SK-N-SH treated with all-trans-retinoic acid at 6 μM for 48 hours (cell line): ENCODE measurements at regions not wholly inside any gene's neighbourhood (a gene's known extent, or its start where the extent isn't known, plus 50 kb on each side); places are given as distances from the start of the nearest gene placed in this dataset.

Experiments used
- ATAC-seq: fragments of 200-7000 bp; cut with Tn5 transposase; 3 replicates; pipeline ENCODE4 v1.9.1; 2020; ENCODE audit warnings: mild to moderate bottlenecking, moderate library complexity
- ARNTL ChIP-seq: fragments of 450-650 bp; formaldehyde crosslinking; IDR thresholded peaks from 2 replicates; pipeline ENCODE4 v1.5.0; 2020; ENCODE audit warnings: low read depth, mild to moderate bottlenecking, moderate library complexity, borderline replicate concordance
- BACH2 ChIP-seq: fragments of 250-450 bp; sonication (Bioruptor Pico); IDR thresholded peaks from 2 replicates; pipeline ENCODE4 v1.9.0; 2021; ENCODE audit warnings: mild to moderate bottlenecking, borderline replicate concordance
- CSDC2 ChIP-seq: fragments of 250-450 bp; sonication (Bioruptor Pico); IDR thresholded peaks from 2 replicates; pipeline ENCODE4 v1.5.0; 2020; ENCODE audit warnings: mild to moderate bottlenecking, moderate library complexity
- ESRRG ChIP-seq: fragments of 250-450 bp; sonication (Bioruptor Pico); IDR thresholded peaks from 2 replicates; pipeline ENCODE4 v1.6.1; 2021; ENCODE audit warnings: mild to moderate bottlenecking
- GLIS3 ChIP-seq: fragments of 250-450 bp; sonication (Bioruptor Pico); IDR thresholded peaks from 2 replicates; pipeline ENCODE4 v1.5.0; 2020; ENCODE audit warnings: mild to moderate bottlenecking, moderate library complexity
- ISL1 ChIP-seq: fragments of 250-450 bp; sonication (Bioruptor Pico); IDR thresholded peaks from 2 replicates; pipeline ENCODE4 v2.1.2; 2022; ENCODE audit warnings: mild to moderate bottlenecking, moderate library complexity
- OSR1 ChIP-seq: fragments of 250-450 bp; sonication (Bioruptor Pico); IDR thresholded peaks from 2 replicates; pipeline ENCODE4 v1.8.0; 2022; ENCODE audit warnings: moderate library complexity, mild to moderate bottlenecking, inconsistent platforms
- PPARA ChIP-seq: fragments of 250-450 bp; sonication (Bioruptor Pico); IDR thresholded peaks from 2 replicates; pipeline ENCODE4 v1.5.0; 2020; ENCODE audit warnings: mild to moderate bottlenecking, borderline replicate concordance
- RARB ChIP-seq: fragments of 250-450 bp; sonication (Bioruptor Pico); IDR thresholded peaks from 2 replicates; pipeline ENCODE4 v1.8.0; 2021; ENCODE audit warnings: mild to moderate bottlenecking, moderate library complexity
- SNAI2 ChIP-seq: fragments of 250-450 bp; sonication (Bioruptor Pico); IDR thresholded peaks from 2 replicates; pipeline ENCODE4 v1.5.0; 2020; ENCODE audit warnings: mild to moderate bottlenecking, moderate library complexity
- TOX ChIP-seq: fragments of 250-450 bp; sonication (Bioruptor Pico); IDR thresholded peaks from 2 replicates; pipeline ENCODE4 v1.8.0; 2021; ENCODE audit warnings: mild to moderate bottlenecking, moderate library complexity, borderline replicate concordance
- ZC3H10 ChIP-seq: fragments of 250-450 bp; sonication (Bioruptor Pico); IDR thresholded peaks from 2 replicates; pipeline ENCODE4 v1.5.1; 2021; ENCODE audit warnings: mild to moderate bottlenecking, moderate library complexity
- ZFP3 ChIP-seq: fragments of 250-450 bp; sonication (Bioruptor Pico); IDR thresholded peaks from 2 replicates; pipeline ENCODE4 v1.5.0; 2020; ENCODE audit warnings: mild to moderate bottlenecking, moderate library complexity
- ZFP30 ChIP-seq: fragments of 450-650 bp; formaldehyde crosslinking; IDR thresholded peaks from 2 replicates; pipeline ENCODE4 v1.5.0; 2022; ENCODE audit warnings: mild to moderate bottlenecking, moderate library complexity
- ZNF565 ChIP-seq: fragments of 450-650 bp; formaldehyde crosslinking; conservative IDR thresholded peaks from 2 replicates; pipeline ENCODE4 v1.5.0; 2020; ENCODE audit warnings: low read depth, mild to moderate bottlenecking, moderate library complexity
- ZNF70 ChIP-seq: fragments of 450-650 bp; formaldehyde crosslinking; IDR thresholded peaks from 2 replicates; pipeline ENCODE4 v1.5.0; 2020; ENCODE audit warnings: mild to moderate bottlenecking, moderate library complexity
- ZNF8 ChIP-seq: fragments of 450-650 bp; formaldehyde crosslinking; IDR thresholded peaks from 2 replicates; pipeline ENCODE4 v1.5.0; 2020; ENCODE audit warnings: mild to moderate bottlenecking, moderate library complexity
- TF ChIP-seq, protein P1 (sequence below): fragments of 250-450 bp; sonication (Bioruptor Pico); IDR thresholded peaks from 2 replicates; pipeline ENCODE4 v1.5.0; 2020; ENCODE audit warnings: mild to moderate bottlenecking, moderate library complexity
- TF ChIP-seq, protein P2 (sequence below): fragments of 250-450 bp; sonication (Bioruptor Pico); IDR thresholded peaks from 2 replicates; pipeline ENCODE4 v1.5.1; 2021; ENCODE audit warnings: mild to moderate bottlenecking, moderate library complexity
- TF ChIP-seq, protein P3 (sequence below): fragments of 250-450 bp; sonication (Bioruptor Pico); IDR thresholded peaks from 2 replicates; pipeline ENCODE4 v1.8.0; 2020; ENCODE audit warnings: mild to moderate bottlenecking, moderate library complexity, borderline replicate concordance
- TF ChIP-seq, protein P4 (sequence below): fragments of 250-450 bp; sonication (Bioruptor Pico); IDR thresholded peaks from 2 replicates; pipeline ENCODE4 v1.8.0; 2021; ENCODE audit warnings: low read depth, mild to moderate bottlenecking, moderate library complexity, borderline replicate concordance
- TF ChIP-seq, protein P5 (sequence below): fragments of 250-450 bp; sonication (Bioruptor Pico); IDR thresholded peaks from 2 replicates; pipeline ENCODE4 v1.5.1; 2020; ENCODE audit warnings: low read depth, mild to moderate bottlenecking, moderate library complexity

DNA sequence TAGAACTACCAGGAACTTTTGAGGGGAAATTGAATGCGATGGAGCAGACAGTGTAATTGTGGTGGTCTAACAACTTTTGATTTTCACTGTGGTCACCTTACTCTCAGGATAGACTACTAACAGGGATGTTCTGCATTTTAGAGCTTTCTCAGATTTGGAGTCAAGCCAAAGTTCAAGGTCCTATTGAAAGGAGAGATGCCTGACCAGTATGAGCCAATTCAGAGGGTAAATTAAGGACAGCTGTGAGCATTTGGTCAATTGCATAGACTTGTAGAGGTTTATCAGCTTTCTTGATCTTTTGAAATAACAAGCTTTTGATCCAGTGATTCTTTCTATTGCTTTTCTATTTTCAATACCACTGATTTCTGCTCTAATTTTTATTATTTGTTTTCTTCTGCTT lies 1095.7 kb upstream of the CNTNAP5 start (continued):
- TF ChIP-seq, protein P1, sequence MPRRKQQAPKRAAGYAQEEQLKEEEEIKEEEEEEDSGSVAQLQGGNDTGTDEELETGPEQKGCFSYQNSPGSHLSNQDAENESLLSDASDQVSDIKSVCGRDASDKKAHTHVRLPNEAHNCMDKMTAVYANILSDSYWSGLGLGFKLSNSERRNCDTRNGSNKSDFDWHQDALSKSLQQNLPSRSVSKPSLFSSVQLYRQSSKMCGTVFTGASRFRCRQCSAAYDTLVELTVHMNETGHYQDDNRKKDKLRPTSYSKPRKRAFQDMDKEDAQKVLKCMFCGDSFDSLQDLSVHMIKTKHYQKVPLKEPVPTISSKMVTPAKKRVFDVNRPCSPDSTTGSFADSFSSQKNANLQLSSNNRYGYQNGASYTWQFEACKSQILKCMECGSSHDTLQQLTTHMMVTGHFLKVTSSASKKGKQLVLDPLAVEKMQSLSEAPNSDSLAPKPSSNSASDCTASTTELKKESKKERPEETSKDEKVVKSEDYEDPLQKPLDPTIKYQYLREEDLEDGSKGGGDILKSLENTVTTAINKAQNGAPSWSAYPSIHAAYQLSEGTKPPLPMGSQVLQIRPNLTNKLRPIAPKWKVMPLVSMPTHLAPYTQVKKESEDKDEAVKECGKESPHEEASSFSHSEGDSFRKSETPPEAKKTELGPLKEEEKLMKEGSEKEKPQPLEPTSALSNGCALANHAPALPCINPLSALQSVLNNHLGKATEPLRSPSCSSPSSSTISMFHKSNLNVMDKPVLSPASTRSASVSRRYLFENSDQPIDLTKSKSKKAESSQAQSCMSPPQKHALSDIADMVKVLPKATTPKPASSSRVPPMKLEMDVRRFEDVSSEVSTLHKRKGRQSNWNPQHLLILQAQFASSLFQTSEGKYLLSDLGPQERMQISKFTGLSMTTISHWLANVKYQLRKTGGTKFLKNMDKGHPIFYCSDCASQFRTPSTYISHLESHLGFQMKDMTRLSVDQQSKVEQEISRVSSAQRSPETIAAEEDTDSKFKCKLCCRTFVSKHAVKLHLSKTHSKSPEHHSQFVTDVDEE = no peak
- TF ChIP-seq TOX (no peak), GLIS3 (CRISPR knock-in tag) (no peak), ZC3H10 (no peak), BACH2 (CRISPR knock-in tag) (no peak), ZNF8 (CRISPR knock-in tag) (no peak), RARB (CRISPR knock-in tag) (no peak)
- TF ChIP-seq, protein P2, sequence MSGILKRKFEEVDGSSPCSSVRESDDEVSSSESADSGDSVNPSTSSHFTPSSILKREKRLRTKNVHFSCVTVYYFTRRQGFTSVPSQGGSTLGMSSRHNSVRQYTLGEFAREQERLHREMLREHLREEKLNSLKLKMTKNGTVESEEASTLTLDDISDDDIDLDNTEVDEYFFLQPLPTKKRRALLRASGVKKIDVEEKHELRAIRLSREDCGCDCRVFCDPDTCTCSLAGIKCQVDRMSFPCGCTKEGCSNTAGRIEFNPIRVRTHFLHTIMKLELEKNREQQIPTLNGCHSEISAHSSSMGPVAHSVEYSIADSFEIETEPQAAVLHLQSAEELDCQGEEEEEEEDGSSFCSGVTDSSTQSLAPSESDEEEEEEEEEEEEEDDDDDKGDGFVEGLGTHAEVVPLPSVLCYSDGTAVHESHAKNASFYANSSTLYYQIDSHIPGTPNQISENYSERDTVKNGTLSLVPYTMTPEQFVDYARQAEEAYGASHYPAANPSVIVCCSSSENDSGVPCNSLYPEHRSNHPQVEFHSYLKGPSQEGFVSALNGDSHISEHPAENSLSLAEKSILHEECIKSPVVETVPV (CRISPR knock-in tag) = no peak

DNA sequence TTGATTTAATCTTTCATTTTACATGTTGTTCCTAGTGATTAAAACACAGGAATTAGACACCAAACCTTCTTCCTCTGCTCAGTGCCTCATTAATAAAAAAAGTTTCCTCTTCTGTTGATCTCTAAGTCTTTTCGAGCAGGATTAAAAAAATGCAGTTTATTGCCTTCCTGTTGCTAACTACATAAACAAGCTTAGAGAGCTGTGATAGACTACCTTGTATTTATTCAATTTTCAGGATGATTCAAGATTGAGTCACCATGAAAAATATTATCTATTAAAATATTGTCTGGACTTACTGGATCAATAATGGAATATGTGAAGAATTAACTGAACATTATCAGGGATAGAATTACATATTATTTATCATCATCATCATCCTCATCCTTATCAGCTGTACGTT lies 1089.6 kb upstream of the CNTNAP5 start:
- no peak for TF ChIP-seq OSR1
- TF ChIP-seq ISL1 (CRISPR knock-in tag) = no peak
- TF ChIP-seq, protein P3, sequence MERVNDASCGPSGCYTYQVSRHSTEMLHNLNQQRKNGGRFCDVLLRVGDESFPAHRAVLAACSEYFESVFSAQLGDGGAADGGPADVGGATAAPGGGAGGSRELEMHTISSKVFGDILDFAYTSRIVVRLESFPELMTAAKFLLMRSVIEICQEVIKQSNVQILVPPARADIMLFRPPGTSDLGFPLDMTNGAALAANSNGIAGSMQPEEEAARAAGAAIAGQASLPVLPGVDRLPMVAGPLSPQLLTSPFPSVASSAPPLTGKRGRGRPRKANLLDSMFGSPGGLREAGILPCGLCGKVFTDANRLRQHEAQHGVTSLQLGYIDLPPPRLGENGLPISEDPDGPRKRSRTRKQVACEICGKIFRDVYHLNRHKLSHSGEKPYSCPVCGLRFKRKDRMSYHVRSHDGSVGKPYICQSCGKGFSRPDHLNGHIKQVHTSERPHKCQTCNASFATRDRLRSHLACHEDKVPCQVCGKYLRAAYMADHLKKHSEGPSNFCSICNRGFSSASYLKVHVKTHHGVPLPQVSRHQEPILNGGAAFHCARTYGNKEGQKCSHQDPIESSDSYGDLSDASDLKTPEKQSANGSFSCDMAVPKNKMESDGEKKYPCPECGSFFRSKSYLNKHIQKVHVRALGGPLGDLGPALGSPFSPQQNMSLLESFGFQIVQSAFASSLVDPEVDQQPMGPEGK (CRISPR knock-in tag) = no peak
- TF ChIP-seq ESRRG (CRISPR knock-in tag) = no peak
- no peak for TF ChIP-seq BACH2 (CRISPR knock-in tag)
- TF ChIP-seq ZFP3 (CRISPR knock-in tag) = no peak
- no peak for TF ChIP-seq PPARA
- no peak for TF ChIP-seq CSDC2 (CRISPR knock-in tag)
- no peak for TF ChIP-seq GLIS3 (CRISPR knock-in tag)
- TF ChIP-seq, protein P1 = no peak
- TF ChIP-seq ARNTL (CRISPR knock-in tag) = no peak
- no peak for TF ChIP-seq ZNF565
- no peak for TF ChIP-seq ZC3H10
- TF ChIP-seq RARB (CRISPR knock-in tag) = no peak
- TF ChIP-seq SNAI2 (CRISPR knock-in tag) = no peak
- TF ChIP-seq, protein P4, sequence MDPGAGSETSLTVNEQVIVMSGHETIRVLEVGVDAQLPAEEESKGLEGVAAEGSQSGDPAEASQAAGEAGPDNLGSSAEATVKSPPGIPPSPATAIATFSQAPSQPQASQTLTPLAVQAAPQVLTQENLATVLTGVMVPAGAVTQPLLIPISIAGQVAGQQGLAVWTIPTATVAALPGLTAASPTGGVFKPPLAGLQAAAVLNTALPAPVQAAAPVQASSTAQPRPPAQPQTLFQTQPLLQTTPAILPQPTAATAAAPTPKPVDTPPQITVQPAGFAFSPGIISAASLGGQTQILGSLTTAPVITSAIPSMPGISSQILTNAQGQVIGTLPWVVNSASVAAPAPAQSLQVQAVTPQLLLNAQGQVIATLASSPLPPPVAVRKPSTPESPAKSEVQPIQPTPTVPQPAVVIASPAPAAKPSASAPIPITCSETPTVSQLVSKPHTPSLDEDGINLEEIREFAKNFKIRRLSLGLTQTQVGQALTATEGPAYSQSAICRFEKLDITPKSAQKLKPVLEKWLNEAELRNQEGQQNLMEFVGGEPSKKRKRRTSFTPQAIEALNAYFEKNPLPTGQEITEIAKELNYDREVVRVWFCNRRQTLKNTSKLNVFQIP (CRISPR knock-in tag) = no peak
- no peak for TF ChIP-seq ZNF70 (CRISPR knock-in tag)
- TF ChIP-seq, protein P5, sequence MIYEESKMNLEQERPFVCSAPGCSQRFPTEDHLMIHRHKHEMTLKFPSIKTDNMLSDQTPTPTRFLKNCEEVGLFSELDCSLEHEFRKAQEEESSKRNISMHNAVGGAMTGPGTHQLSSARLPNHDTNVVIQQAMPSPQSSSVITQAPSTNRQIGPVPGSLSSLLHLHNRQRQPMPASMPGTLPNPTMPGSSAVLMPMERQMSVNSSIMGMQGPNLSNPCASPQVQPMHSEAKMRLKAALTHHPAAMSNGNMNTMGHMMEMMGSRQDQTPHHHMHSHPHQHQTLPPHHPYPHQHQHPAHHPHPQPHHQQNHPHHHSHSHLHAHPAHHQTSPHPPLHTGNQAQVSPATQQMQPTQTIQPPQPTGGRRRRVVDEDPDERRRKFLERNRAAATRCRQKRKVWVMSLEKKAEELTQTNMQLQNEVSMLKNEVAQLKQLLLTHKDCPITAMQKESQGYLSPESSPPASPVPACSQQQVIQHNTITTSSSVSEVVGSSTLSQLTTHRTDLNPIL (CRISPR knock-in tag) = no peak
- no peak for TF ChIP-seq ZFP30
- no peak for TF ChIP-seq TOX
- no peak for ATAC-seq
